HG02763 (cell line): ENCODE measurements at regions not wholly inside any gene's neighbourhood (a gene's known extent, or its start where the extent isn't known, plus 50 kb on each side); places are given as distances from the start of the nearest gene placed in this dataset.
"Not testable (repeated sequence)": the region's sequence is repeated elsewhere in the genome, so short reads cannot be mapped to it uniquely, and the experiment has no call there.

Experiments
- ATAC-seq: cut with Tn5 transposase; IDR thresholded peaks from one replicate; pipeline ENCODE4 v1.9.1; 2021; ENCODE audit warnings: mild to moderate bottlenecking, moderate library complexity; ENCODE audit not compliant: unreplicated experiment

DNA sequence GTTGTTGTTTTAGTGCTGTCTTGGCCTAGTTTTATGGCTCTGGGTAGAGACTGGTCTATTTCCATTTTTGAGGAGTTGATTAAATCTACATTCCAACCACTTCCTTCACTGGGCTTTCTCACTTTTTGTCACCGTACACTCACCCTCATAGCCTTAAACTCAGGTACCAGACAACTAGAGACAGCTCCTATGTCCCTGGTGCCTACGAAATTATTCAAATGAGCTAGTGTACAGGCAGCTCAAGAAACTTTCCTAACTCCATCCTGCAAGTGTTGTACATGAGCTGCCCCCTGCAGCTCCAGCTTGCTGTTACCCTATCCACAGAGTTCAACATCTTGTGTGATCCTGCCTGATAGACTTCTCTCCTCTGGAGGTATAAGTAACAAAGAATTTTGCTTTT, 704.8 kb upstream of the RGS18 start:
- no peak for ATAC-seq

DNA sequence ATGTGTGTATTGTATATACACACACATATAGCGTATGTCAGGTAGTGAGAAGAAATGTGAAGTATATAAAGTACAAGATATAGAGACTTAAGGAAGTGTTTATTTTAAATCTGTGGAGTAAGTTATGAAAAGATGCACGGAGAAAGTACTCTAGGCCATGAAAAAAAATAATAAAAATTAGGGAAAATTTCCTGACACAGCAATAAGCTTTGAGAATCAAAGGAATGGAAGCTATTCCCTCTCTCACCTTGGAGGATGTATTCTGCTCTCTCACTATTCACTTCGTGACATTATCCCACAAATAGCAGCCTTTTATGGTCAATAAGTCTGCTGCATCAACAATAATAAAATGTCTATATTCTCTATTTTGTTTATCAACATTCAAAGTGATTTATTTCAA, 700.4 kb upstream of the RGS18 start:
- no peak for ATAC-seq

GRCh38 chr1:191460234-191460633, 698.0 kb upstream of the RGS18 start:
- no peak for ATAC-seq

DNA sequence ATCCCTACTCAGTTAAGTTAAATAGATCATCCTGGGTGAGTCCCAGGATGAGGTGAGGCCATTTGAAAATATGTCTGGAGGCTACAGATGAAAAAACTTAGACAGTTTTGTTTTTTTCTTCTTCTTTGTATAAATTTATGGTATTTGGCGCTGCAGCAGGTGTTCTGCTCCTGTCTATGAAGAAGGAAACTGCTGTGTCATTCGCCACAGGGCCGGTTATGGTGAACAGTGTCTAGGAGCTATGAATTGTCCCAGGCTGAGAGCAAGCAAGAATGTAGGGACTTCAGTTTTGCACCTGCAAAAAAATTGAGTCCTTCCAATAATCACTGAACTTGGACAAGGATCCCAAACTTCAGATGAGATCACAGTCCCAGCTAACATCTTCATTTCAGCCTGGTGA, 674.3 kb upstream of the RGS18 start:
- ATAC-seq = no peak

GRCh38 chr1:191490303-191490702, 668.0 kb upstream of the RGS18 start:
- ATAC-seq = no peak

GRCh38 chr1:191495040-191495439, 663.2 kb upstream of the RGS18 start:
- ATAC-seq = no peak

- ATAC-seq = no peak
These were observed 659.9 kb upstream of the RGS18 start for GRCh38 chr1:191498318-191498717.

DNA sequence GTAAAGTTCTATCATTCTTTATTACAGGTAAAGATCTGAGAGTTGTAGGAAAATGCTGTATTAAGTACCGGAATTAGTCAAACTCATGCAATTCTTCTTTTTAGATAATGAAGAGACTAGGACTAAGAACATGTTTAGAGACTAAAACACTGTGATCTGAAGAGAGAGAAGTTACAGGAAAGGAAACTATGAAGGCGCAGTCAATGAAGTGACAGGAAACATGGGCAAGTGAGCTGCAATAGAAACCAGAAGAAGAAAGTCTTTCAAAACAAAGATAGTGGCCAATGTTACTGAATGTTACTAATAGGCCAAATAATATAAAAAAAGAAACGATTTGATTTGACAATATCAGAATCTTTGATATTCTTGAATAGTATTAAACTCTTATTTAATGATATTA, 659.4 kb upstream of the RGS18 start:
- no peak for ATAC-seq

DNA sequence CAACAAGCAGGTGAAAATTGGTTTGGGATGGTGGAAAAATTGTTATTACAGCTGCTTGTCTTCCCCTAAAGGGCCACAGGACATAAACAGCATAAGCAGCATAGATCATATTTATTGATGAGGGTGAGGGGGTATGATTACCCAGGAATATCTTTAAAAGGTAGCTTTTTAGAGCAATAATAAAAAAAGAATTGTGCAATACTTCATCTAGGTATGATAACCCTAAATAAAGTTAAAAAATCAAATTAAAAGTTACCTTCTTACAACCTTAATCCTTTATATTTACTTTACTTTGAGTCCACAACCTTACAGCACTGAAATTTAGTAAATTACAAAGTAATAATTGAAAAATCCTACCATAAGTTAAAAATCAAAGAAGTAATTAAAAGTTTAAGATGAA, 653.3 kb upstream of the RGS18 start:
- no peak for ATAC-seq

DNA sequence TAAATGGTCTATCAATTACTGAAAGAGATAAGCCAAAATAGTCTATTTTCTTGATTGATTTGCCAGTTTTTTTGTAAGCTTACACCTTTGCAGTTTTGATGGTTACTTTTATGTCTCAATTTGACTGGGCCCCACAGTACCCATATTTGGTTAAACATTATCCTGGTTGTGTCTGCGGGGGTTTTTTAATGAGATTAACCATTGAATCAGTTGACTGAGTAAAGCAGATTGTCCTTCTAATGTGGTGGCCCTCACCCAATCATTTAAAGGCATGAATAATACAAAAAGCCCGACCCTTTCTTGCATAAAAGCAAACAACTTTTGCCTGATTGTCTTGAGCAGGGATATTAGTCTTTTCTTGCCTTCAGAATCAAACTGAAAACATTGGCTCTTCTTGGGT, 650.0 kb upstream of the RGS18 start:
- peak; percentile 63 for ATAC-seq

DNA sequence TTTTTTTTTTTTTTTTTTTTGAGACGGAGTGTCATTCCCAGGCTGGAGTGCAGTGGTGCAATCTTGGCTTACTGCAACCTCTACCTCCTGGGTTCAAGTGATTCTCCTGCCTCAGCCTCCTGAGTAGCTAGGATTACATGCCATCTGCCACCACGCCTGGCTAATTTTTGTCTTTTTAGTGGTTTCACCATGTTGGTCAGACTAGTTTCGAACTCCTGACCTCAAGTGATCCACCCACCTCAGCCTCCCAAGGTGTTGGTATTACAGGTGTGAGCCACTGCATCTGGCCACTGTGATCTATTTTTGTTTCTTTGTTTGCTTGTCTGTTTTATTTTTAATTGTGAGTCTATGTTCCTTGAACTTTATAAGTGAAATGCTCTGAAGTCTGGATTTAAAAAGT, 646.8 kb upstream of the RGS18 start:
- ATAC-seq = not testable (repeated sequence)

DNA sequence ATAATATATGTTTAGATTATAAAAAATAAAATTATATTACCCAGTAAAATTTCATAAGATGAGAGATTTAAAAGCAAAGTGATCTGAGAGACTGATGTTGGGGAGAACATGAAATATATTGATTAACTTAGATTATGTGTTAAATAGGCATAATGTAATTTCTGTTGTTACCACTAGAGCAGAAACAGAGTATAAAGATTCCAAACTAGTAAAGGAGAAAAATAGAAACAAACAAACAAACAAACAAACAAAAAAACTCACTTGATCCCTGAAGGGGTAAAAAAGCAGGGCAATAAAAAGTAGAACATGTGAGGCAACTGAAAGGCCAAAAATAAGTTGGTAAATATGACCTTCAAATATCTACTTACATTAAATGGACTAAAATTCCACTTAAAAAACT, 640.4 kb upstream of the RGS18 start:
- ATAC-seq = no peak

DNA sequence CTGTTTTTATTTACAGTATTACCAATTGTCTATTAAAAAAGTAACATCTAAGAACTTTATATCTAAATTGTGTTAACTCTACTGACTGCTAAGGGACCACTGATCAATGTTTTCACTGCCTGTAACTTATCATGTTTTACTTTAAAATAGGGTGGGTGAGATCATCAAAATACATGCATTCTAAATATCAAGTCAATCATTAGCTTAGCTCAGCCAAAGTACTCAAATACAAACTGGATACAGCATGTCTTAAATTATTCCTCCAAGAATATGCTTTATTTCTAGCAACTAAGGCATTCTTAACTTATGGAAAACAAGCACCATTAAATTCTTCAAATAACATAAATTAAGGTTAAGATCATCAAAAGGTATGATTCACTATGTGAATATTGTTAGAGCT, 638.7 kb upstream of the RGS18 start:
- no peak for ATAC-seq

- ATAC-seq = no peak
These were observed 637.9 kb upstream of the RGS18 start for GRCh38 chr1:191520345-191520744.

DNA sequence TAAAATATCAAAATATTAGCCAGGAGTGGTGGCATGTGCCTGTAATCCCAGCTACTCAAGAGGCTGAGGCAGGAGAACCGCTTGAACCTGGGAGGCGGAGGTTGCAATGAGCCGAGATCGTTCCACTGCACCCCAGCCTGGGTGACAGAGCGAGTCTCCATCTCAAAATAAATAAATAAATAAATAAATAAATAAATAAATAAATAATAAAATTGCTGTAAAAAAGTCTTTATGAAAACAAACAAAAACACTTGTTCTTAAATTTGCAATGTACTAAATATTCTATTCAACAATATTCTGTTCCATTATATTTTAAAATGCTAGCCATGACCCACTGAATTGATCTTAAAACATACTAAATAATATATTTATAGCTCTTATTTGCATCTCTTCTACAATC, 632.3 kb upstream of the RGS18 start:
- ATAC-seq = not testable (repeated sequence)

GRCh38 chr1:191528275-191528674, 630.0 kb upstream of the RGS18 start:
- ATAC-seq = no peak

- ATAC-seq = no peak
These were observed 627.3 kb upstream of the RGS18 start for GRCh38 chr1:191530928-191531327.

DNA sequence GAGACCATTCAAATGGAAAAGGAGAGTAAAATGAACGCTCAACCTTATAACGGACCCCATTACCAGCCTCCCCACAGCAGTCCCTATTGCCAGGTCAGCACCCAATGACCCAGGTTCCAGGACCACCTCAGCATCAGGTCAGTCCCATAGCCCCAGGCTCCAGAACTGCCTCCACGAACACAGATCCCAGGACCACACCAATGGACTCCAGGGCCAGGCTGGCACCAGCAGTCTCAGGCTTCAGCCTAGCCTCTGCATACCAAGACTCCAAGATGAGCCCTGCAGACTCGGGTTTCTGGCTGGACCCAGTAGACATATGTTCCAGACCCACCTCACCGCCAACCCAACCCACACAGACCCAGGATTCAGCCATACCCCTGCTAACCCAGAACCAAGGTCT, 625.0 kb upstream of the RGS18 start:
- ATAC-seq = no peak

- ATAC-seq = no peak
These were observed 621.4 kb upstream of the RGS18 start for GRCh38 chr1:191536791-191537429.

GRCh38 chr1:191541758-191542157, 616.5 kb upstream of the RGS18 start:
- no peak for ATAC-seq

DNA sequence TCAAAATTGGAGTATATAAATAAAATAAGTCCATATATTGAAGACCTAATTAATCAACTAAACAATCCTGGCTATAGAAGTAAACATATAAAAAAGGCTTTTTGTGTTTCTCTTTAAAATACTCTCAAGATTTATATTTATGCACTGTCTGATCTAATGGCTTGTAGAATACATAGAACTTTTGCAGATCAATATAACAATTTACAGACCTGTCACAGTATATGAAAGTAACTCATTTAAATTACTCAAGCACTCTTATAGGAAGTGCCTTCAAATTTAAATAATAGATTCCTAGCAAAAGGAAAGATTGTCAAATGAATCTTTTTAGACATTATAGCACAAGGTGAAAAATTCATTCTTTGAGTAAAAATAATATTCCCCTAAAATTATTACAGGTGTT, 615.8 kb upstream of the RGS18 start:
- no peak for ATAC-seq

DNA sequence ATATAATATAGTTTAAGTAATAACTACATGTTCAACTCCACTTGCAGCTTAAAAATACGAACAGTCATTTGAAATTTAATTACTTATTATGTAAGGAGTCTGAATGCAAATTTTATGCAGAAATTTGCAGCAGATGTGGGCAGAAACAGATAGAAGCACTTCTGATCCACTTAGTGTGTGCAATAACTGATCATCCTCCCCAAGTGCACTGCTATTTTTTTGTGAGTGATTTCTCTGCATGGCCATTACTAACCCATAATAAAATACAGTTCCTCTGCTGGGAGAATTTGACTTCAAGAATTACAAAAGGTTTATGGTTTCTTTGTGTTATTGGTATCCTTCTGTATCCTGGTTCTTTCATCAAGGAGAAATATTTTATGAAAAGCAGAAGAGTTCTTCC, 611.5 kb upstream of the RGS18 start:
- ATAC-seq = no peak

DNA sequence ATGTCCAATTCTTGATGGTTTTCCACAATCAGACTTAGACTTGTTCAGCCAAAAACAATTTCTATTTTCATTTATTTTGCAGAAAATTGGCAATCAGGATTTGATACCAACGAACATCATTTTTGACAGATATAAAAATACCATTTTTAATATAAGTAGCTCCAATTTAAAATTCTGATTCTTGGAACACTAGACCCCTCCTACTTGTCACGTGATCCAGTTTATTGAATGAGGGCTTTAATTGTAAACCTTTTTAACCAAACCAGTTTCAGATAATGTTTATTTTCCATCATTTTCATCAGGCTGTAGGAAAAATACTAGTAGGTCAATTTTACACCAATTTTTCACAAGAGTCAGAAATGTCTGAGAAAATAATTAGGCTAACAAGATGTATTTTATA, 607.2 kb upstream of the RGS18 start:
- ATAC-seq = no peak

DNA sequence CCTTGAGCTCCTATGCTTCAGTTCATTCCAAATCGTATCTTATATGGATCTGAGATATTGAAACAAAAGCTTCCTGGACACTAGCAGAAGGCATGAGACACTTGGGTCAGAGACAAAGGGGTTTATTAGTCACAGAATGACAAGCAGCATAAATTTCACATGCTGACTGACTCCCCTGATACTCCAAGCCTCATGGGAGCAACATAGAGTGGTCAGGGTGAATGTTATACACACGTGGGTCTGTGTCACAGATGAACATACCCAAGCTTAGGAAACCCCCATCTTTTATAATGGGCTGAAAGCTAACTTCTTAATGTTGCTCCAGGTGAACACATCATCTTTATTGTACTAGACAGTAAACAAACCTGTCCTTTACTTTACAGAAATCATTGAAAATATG, 599.9 kb upstream of the RGS18 start:
- no peak for ATAC-seq
